NCI-H1417 treated with DMSO at 0.1 percent for 48 hours (cell line): ENCODE measurements at regions not wholly inside any gene's neighbourhood (a gene's known extent, or its start where the extent isn't known, plus 50 kb on each side); places are given as distances from the start of the nearest gene placed in this dataset.

ENCODE experiments used
- DNase-seq: peaks from one replicate; lab custom pipeline; 2025; lab: John Stamatoyannopoulos, UW

DNA sequence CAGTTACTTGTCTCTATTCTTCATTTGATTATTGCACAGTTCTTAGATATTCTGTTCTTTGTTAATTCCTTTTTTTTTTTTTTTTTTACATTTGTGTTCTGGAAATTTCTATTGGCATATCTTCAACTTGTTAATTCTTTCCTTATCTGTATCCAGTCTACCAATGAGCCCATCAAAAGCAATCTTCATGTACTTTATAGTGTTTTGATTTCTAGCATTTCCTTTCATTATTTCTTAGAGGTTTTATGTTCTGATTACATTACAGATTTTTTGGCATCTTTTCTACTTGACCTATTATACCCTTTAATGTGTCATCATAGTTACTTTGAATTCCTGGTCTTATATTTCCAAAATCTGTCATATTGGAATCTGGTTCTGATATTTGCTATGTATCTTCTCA, 2194.8 kb downstream of the PCDH9 start:
- no peak for DNase-seq

DNA sequence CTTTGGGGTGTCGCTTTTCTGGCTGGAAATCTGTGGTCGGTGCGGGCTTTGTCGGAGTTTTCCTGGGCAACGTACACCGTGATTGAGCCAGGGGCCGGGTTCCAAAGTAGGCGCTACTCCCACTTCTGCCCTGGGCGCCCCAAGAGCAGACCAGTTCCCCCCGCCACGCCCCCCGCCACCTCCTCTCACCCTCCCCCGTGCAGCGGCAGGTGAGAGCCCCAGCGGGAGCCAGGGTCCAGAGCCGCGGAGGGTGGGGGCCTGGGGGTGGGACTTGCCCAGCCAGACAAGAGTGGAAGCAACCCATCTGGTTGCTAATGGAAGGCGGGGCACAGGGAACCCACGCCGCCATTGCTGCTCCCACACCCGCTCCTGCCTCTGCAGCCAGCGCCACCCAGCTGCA, 2195.9 kb downstream of the PCDH9 start:
- DNase-seq: no peak

DNA sequence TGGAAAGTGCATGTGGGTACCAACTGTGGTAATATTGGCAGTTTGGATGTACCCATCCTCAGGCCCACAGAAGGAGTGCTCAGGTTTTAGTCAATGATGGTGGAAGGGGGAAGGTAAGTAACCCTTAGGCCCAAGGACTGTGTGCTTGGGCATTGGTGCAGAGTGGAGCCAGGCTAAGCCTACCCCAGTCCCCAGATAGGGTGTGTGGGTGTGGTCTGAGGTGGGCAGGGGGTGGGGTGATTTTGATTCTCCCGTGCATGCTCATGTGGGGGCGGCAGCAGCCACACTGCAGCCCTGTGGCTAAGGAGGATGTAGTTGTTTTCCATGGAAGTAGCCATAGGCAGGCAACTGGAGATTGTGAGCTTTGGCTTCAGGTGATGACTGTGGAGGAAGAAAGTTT, 2197.3 kb downstream of the PCDH9 start:
- DNase-seq: no peak

DNA sequence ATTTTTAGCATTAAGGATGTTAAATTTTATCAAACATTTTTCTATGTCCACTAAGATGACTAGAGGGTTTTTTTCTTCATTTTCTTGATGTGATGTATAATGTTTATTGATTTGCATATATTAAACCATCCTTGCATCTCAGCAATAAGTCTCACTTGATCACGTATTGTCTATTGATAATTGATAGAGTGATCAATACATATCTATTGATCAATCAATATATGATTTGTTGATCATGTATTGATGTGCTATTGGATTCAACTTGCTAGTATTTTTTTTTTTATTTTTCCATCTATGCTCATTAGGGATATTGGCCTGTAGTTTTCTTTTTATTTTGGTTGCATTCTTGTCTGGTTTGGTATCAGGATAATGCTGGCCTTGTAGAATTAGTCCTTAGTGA, 2202.0 kb downstream of the PCDH9 start:
- no peak for DNase-seq

DNA sequence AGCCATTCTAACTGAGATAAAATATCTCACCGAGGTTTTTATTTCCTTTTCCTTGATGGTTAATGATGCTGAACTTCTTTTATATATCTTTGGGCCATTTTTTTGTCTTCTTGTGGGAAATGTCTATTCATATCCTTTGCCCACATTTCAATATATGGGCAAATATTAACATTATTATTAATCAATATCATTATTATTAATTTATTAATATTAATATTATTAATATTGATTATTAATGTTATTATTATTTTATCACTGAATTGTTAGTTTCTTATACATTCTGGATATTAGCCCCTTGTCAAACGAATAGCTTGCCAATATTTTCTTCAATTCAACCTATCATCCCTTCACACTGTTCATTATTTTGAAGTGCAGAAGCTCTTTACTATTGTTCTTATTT, 2203.6 kb downstream of the PCDH9 start:
- DNase-seq: no peak

DNA sequence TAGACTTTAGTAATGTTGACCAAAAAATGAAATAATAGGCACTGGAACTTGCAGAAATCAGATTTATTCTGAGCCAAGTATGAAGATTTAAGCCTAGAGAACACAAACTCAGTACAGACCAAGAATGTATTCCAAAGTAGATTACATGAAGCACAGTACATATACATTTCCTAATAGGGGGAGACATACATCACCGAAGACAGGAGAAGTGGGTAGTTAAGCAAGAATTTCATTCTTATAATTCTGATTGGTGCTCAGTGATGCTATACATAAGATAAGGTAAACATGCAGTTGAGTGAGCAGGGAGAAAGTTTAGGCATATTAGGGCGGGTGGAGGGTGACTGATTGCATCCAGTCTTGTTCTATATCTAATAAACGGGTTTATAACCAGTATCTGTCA, 2218.8 kb downstream of the PCDH9 start:
- DNase-seq: no peak

DNA sequence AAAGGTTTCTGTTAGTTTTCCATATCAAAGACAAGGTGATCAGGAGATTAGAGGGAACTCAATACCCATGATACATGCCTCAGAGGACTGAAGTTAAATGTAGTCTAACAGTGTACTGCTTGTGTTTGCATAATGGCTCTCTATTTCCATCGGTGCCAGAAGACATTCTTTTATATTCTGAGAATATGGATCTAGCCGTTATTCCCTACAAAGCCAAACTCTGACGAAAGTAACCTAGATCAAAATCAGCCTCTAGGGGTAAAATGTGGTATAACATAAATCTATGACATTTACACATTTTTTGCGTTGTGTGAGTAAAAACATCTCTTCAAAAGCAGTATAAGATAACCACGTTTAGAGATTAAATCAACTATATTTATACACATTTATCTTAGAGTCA, 2232.7 kb downstream of the PCDH9 start:
- DNase-seq: no peak

DNA sequence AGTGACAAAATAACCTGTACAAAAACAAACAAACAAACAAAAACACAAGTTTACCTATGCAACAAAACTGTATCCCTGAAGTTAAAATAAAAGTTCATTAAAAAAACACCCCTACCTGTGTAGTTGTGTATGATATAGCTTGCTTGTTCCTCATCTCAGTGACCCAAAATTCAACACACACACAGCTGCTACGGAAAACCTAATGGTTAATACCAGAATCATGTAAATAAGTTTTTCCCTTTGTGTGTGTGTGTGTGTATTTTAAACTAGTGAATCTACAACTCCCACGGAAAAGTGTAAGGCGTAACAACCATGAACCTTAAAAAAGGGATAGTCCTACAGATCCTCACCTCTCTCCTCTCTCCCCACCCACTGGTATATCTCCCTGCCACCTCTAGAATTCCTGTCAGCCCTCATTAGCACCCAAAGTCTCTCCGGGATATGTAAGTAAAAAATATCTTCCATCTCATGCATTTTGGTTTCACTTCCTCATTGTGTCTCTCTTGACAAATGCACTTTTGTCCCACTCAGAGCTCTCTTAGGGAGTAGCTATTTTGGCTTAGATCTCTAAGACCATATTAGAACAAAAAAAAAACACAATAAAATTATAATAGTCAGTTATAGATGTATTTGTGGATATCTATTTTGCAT, 2236.5 kb downstream of the PCDH9 start:
- DNase-seq: no peak

DNA sequence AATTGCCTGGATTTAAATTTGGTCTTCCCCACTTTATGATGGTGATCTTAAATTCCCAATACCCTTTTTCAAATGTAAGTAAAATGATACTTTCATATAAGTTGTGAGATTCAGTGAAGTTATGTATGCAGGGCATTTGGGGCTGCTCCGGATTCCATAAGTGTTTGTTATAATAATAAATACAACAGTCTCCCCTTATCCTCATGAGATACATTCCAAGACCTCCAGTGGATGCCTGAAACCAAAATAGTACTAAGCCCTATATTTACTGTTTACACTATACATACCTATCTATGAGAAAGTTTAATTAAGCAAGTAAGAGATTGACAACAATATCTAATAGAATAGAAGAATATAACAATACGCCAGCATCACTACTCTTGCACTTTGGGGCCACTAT, 2237.8 kb downstream of the PCDH9 start:
- no peak for DNase-seq

DNA sequence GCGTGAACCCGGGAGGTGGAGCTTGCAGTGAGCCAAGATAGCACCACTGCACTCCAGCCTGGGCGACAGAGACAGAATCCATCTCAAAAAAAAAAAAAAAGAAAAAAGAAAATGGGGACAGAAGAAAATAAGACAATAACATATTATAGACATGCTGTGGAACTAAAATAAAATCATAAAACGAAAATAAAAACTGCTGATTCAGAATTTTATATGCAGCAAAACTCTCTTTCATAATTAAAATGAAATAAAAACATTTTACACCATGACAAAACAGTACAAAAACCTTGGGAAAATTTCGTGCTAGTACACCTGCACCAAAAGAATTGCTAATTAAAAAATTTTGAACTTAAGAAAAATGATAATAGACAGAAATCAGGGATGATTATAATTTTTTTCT, 2245.1 kb downstream of the PCDH9 start:
- DNase-seq: no peak

DNA sequence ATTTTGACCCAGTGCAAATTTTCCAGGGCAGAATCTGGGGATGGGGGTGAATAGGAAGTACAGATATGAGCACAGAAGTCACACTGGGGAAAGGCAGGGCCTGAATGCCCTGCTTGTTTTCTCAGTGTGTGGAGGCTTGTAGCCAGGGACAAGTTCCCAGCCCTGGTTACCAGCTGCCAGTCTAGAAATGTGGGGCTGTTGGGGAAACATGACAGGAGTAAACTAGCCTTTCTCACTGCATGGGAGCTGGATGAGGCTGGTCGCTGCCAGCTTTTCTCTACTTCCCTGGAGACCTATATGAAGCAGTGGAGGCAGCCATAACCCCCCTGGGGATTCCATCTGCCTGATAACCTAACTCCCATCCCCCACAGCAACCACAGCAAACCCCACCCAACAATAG, 2267.7 kb downstream of the PCDH9 start:
- DNase-seq: no peak

DNA sequence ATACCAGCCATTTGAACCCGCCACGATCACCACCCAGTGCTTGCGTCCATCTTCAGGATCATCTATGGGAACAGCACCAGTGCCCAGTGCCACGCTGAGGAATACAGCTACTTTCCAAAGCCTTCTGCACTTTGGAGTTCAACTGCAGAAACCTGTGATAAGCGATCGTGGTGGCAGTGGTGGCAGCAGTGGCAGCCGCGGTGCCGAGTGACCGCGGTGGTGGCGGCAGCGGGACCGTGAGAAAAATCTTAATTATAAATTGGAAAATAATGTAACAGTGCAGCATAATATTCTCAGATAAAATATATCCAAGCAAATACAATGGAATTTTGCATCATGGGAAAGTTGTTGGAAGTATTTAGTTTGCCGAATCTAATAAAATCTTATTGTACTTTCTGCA, 2270.9 kb downstream of the PCDH9 start:
- no peak for DNase-seq

DNA sequence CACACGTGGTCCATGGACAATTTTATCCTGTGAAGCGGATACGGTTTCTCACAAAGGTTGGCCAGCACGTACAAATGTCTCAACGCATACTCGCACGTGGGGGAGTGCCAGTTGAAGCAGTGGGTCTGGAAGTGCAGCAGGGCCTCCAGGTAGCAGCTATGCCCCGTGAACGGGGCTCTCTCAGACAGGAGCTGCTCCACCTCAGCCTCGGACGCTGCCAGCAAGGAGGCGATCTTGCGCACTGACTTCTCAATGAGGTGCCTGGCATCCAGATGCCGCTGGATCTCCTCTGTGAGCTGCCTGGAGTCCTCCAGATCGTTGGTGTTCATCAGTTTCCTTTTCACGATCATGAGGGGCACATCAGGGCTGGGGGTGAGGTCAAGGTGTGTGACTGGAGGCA, 2272.0 kb downstream of the PCDH9 start:
- DNase-seq: no peak

DNA sequence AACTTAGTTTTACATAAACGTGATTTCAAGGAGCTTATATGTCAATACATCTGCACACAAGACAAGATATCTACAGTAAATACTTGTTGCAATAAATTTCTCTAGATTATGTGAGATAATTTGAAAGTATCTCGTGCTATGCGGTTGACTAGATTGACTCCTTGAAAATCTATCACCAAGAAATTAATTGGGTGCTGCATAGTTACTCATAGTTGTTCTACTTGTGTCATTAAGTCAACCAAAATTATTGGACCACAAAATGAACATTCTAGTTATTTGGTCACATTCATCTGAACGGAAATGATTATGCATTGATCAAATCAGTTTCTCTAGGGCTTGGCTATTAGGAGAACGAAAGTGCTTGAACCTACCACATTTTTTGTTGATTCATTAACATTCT, 2291.5 kb downstream of the PCDH9 start:
- DNase-seq: no peak

DNA sequence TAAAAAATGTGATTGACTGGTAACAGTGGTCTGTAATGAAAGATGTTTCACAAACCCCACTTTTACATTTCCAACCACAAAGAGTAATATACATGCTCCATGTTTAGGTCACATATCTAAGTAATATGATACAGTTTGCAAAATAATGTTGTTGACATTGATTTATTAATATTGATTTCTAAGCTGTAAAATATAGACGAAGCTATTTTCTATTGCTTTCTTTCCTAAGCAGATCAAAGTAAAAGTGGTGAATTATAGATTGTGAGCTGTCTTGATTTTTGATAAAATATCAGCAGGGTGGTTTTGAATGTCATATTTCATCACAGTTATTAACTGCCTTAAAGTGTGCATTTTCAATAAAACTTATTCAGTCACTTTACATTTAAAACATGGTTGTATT, 2292.8 kb downstream of the PCDH9 start:
- no peak for DNase-seq

DNA sequence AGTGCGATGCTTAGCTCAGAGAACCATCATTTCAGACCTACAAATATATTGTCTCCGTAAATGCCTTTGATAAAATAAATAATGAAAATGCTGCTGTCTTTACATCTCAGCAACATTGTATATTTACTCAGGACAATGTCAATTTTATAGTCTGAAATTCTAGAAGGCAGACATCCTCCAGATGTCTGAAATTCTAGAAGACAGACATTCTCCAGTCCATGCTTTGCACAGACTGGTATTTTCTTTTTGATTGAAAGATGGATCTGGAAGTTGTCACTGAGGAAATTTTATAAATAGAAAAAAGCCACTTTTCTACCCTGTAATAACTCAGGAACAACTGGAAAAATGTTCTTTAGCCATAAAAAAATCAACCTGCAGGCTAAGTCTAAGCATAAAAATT, 2293.3 kb downstream of the PCDH9 start:
- DNase-seq: no peak

DNA sequence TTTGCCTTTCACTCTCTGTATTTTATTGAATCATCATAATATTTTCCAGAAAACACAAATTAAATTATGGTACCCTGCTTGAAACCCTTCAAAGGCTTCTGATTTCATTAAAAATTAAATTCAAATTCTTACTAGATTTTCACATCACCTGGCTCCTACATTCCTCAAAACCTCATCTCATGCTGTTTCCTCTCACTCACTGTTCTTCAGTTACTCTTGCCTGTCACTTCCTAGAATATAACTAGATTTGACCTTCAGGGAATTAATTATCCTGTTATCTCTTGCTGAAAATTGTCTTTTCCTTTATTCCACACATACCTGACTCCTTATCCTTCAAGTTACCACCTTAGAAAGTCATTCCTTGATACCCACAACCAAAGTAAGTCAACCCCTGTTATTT, 2294.7 kb downstream of the PCDH9 start:
- no peak for DNase-seq

DNA sequence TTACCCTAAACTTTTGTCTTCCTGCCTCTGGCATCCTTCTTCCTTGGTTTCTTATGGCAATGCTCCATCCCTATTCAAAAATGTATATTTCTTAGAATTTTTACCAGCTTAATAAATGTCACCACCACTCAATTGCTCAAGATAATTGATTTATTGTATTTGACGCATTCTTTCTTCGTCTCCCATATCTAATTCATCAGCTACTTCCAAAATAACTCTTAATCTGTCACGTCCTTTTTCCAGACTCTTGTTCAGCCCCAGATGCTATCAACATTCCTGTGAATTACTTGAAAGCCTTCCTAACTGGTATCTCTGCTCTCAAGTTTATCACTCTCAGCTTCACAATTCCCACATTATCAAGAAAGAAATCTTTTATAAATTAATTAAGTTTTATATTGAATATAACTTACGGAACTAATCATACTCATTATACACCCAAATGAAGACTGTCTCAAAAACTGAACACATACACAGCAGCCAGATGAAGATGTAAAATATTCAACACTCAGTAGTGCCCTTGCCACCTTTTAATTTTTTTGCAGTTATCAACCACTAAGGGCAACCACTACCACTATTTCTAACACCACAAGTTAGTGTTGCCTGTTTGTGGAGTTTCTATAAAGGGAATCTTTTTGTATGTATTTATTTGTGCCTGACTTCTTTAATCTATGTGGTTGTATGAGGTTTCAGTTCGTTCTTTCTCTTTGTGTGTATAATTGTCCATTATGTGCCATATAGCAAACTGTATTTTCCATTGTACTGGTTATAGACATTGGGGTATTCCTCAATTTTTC, 2295.4 kb downstream of the PCDH9 start:
- DNase-seq: no peak

DNA sequence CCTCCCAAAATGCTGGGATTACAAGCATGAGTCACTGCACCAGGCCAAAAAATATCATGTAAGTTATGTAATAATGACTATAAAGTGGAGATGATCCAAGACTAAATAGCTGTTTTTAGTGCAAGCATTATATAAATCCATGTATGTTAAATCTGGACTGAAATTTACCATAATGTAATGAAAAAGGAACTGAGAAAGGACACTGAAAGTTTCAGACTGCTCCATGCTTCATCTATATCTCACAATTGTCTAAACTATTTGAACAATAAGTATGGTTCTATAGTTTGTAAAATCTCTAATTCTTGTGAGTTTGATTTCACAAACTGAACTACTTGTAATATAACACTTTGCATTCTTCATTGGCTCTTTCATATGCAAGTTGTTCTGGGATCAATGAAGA, 2299.5 kb downstream of the PCDH9 start:
- no peak for DNase-seq

DNA sequence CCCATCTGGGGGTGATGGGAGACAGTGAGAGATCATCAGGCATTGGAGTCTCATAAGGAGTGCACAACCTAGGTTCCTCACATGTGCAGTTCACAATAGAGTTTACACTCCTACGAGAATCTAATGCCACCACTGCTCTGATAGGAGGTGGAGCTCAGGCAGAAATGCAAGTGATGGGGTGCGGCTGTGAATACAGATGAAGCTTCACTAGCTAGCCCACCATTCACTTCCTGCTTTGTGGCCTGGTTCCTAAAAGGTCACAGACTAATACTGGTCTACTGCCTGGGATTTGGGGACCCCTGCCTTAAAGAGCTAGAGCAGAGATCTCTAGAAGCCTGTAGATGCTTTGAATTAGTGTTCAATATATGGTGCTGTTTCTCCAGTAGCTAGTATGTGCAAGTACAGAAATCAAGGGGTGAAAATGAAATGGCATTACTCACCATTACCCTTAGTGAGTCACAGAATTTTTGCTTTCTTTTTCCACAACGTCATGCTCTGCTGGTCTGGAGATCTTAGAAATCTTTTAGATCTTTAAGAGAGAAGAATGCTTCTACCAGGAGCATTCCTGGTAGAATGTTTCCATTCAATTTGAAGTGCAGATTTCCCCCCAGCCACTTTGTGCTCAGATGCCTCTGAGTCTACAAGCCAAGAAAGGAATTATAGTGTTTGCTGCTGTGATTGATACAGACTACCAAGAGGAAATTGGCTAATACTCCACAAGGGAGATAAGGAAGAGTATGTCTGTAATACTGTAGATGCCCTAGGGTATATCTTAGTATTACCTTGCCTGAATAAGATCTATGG, 2301.2 kb downstream of the PCDH9 start:
- no peak for DNase-seq

DNA sequence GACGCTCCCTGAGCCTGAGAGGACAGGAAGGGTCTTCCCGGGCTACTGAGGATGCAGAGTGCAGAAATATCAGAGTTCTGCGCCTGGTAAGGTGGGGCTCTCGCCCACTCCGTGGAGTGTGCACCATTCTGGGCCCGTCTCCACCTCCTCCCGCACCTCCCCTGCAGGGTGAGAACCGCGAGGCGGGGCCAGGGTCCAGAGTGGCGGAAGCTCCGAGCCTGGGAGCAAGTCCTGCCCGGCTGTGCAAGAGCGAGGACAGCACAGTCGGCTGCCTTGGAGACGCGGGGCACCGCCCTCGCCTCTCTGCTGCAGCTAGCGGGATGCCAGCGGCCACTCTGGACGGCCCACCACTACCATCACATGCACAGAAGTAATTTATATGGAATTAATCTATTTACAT, 2304.4 kb downstream of the PCDH9 start:
- DNase-seq: no peak

DNA sequence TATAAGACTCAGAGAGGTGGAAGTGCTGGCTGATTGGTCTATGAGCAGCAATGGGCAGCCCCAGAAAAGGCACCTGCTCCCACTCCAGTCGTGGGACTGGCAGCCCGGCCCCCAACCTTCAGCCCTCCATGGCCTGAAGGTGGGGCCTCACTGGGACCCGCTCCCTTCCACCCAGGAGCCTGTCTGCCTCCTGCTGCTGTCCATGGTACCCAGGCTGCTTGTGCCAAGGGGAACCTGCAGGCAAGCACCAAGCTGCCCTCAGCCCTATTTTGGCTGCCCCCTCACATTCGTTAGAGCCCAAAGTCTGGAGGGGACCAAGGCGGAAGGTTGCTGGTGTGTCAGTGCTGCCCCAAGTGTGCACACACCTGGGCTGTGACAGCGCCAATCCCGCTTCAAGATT, 2304.9 kb downstream of the PCDH9 start:
- DNase-seq: no peak

DNA sequence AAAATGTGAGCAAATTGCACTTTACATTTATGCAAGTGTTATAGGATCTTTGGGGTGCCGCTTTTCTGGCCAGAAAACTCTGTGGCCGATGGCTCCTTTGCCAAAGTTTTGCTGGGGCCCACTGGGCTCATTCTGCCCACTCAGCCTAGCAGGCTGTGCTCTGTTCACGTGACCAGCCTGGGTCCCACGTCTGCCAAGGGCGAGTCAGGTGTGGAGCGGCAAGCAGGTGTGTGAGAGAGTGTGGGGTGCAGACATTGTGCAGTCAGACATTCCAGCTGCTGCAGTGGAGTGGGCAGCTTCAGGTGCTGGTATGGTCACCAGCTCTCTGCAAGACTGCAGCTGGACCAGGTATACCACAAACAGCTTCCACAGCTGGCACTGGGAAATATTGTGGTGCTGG, 2305.7 kb downstream of the PCDH9 start:
- DNase-seq: no peak
